WI38 (cell line): ENCODE measurements at regions not wholly inside any gene's neighbourhood (a gene's known extent, or its start where the extent isn't known, plus 50 kb on each side); places are given as distances from the start of the nearest gene placed in this dataset.

Experiments used
- H3K4me3 ChIP-seq: 2 replicates; pipeline ENCODE4 v1.5.1; 2011; ENCODE audit warnings: low read depth, mild to moderate bottlenecking, control low read depth, low read length
- CTCF ChIP-seq: IDR thresholded peaks from 2 replicates; pipeline ENCODE4 v1.5.1; 2012; ENCODE audit warnings: low read depth, mild to moderate bottlenecking, control low read depth, low read length

- no peak for TF ChIP-seq CTCF
- H3K4me3 ChIP-seq: no peak overlapping the region
These were observed 61.7 kb downstream of the KCNJ2 start for GRCh38 chr17:70230850-70231640.

- no peak for TF ChIP-seq CTCF
- no peak overlapping the region for H3K4me3 ChIP-seq
These were observed 63.1 kb downstream of the KCNJ2 start for GRCh38 chr17:70232466-70232865.

- TF ChIP-seq CTCF: no peak
- no peak overlapping the region for H3K4me3 ChIP-seq
These were observed 65.9 kb downstream of the KCNJ2 start for GRCh38 chr17:70235252-70235651.

- no peak overlapping the region for H3K4me3 ChIP-seq
- no peak for TF ChIP-seq CTCF
These were observed 68.9 kb downstream of the KCNJ2 start for GRCh38 chr17:70238228-70238627.

GRCh38 chr17:70238646-70239045 lies 69.3 kb downstream of the KCNJ2 start:
- 0 out of 2 replicates have a peak overlapping the region, but pooled peaks have one; percentile 4 for H3K4me3 ChIP-seq
- TF ChIP-seq CTCF: no peak

- no peak for TF ChIP-seq CTCF
- no peak overlapping the region for H3K4me3 ChIP-seq
These were observed 70.1 kb downstream of the KCNJ2 start for GRCh38 chr17:70239391-70239826.

GRCh38 chr17:70241071-70241470 lies 71.7 kb downstream of the KCNJ2 start:
- H3K4me3 ChIP-seq: no peak overlapping the region
- TF ChIP-seq CTCF: no peak
